A549 (cell line): ENCODE measurements at regions not wholly inside any gene's neighbourhood (a gene's known extent, or its start where the extent isn't known, plus 50 kb on each side); places are given as distances from the start of the nearest gene placed in this dataset.

Experiments used
- CTCF ChIP-seq: fragments of >200 bp; sonication (Bioruptor Twin); formaldehyde crosslinking; IDR thresholded peaks from 3 replicates; pipeline ENCODE4 v1.5.1; 2016
- JUN ChIP-seq, 2 experiments: fragments of >200 bp; sonication (Bioruptor Twin); formaldehyde crosslinking; IDR thresholded peaks; 2 replicates in 1 of 2; 3 replicates in 1 of 2; pipeline ENCODE4 v1.6.1; 2016 to 2017
- MAFK ChIP-seq: fragments of 450-650 bp; IDR thresholded peaks from 2 replicates; pipeline ENCODE4 v1.6.1; 2014; ENCODE audit not compliant: partially characterized antibody
- NR3C1 ChIP-seq: fragments of >200 bp; sonication (Bioruptor Twin); formaldehyde crosslinking; IDR thresholded peaks from 3 replicates; pipeline ENCODE4 v1.6.1; 2017
- PHF8 ChIP-seq: fragments of 200-600 bp; sonication (generic); IDR thresholded peaks from 2 replicates; pipeline ENCODE4 v1.6.1; 2016; ENCODE audit warnings: low read depth, mild to moderate bottlenecking, antibody characterized with exemption, moderate library complexity, borderline replicate concordance
- POLR2A ChIP-seq: IDR thresholded peaks from 2 replicates; pipeline ENCODE4 v1.6.1; 2012; ENCODE audit warnings: mild to moderate bottlenecking, low read length
- SREBF2 ChIP-seq: fragments of 450-650 bp; IDR thresholded peaks from 2 replicates; pipeline ENCODE4 v1.6.1; 2014; ENCODE audit warnings: mild to moderate bottlenecking, moderate library complexity

GRCh38 chr2:224157655-224158054, 118.6 kb upstream of the SERPINE2 start:
- no peak for TF ChIP-seq POLR2A
- TF ChIP-seq CTCF, result no peak
- no peak for TF ChIP-seq MAFK
- no peak for TF ChIP-seq JUN (IDR thresholded peaks at IDR 0.05)
- no peak for TF ChIP-seq PHF8
- no peak for TF ChIP-seq SREBF2
- no peak for TF ChIP-seq NR3C1
